Right lobe of liver (tissue), 4 donors: ENCODE measurements at regions not wholly inside any gene's neighbourhood (a gene's known extent, or its start where the extent isn't known, plus 50 kb on each side); places are given as distances from the start of the nearest gene placed in this dataset.
A peak's percentile ranks its signal among the peaks of the same experiment; 100 is the strongest.

Experiments
- CTCF ChIP-seq, 4 donors: fragments of 200-600 bp in 3 of 4; fragments of 450-650 bp in 1 of 4; IDR thresholded peaks; one replicate each; pipeline versions ENCODE4 v1.5.1 to v1.8.0; 2016 to 2022; ENCODE audit warnings: antibody characterized with exemption in 4 of 4, mild to moderate bottlenecking in 2 of 4
- POLR2A ChIP-seq: fragments of 450-650 bp; IDR thresholded peaks from one replicate; pipeline ENCODE4 v1.6.1; 2017; ENCODE audit warnings: antibody characterized with exemption, mild to moderate bottlenecking
- donor health status: DM: no; HTN: no; CAD: no.
- donor health status: DM: no; HTN: no; CAD: no.
- donor health status: DM: no; HTN: yes; CAD: no.

GRCh38 chr12:85642808-85643207 lies 193.4 kb downstream of the RASSF9 start:
- TF ChIP-seq CTCF (IDR thresholded peaks at IDR 0.05) = peak; percentile 44 to 64 (median 59)
- TF ChIP-seq POLR2A = no peak
